ENCODE measurements at regions not wholly inside any gene's neighbourhood (a gene's known extent, or its start where the extent isn't known, plus 50 kb on each side); places are given as distances from the start of the nearest gene placed in this dataset.
"Not testable (repeated sequence)": the region's sequence is repeated elsewhere in the genome, so short reads cannot be mapped to it uniquely, and the experiment has no call there.

DNA sequence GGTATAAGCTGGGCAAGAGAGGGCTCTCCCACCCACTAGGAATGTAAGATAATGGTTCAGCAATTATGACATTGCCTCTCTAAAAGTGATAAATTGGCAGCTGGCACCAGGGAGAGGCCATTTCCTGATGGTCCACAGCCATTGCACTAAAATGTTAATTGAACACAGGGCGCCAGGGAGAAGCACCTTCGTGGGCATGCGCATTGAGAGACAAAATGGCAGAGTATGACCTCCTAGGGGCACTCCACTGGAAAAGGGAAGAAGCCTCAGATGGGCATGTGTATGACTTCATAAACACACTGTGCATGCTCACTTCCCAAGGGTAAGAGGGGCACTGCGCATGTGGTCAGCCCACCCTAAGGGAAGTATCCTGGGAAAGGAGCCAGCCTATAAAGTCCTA, 419.2 kb downstream of the AGTPBP1 start:
- no peak for DNase-seq

DNA sequence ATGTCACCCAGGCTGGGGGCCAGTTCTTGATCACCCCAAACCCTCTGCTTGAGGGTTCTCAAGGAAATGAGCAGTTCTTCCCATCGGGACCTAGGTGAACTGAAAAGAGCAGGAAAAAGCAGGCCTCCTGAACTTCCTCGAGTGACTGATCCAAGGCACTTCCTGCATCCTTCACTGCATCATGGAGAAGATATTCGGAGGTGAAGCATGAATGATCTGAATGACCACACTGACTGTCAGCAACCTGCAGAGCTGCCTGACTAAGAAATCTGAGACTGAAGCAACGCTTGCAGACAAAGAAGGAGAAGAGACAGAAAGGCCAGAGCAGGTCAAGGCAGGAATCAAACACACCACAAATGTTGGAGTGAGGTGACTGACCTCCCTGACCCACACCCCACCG, 420.2 kb downstream of the AGTPBP1 start:
- no peak for DNase-seq

GRCh38 chr9:85319936-85320656, 421.7 kb downstream of the AGTPBP1 start:
- no peak for DNase-seq

DNA sequence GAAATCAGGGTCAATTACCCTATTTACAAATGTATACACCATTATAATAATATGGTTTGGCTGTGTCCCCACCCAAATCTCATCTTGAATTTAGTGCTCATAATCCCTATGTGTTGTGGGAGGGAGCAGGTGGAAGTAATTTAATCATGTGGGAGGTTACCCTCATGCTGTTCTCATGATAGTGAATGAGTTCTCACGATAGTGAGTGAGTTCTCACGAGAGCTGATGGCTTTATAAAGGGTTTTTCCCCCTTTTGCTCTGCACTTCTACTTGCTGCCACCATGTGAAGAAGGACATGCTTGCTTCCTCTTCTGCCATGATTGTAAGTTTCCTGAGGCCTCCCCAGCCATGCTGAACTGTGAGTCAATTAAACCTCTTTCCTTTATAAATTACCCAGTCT, 426.2 kb downstream of the AGTPBP1 start:
- not testable (repeated sequence) for DNase-seq

DNA sequence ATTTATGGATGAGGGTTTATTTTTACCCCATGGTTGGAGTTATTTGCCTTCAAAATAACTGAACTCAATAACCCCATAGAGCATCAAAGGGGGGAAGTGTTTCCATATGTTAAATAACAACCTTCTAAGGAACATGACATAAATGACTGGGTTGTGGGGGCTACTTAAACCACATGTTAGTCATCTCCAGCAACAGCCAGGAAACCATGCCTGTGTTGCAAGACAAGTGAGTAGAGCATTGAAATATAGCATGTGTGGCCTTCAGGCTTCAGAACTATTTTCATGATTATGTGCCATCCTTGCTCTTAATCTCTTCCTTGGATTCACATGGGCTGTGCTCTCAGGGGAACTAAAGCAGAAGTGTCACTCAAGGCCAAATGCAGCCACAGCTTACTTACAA, 431.2 kb downstream of the AGTPBP1 start:
- DNase-seq, result no peak

DNA sequence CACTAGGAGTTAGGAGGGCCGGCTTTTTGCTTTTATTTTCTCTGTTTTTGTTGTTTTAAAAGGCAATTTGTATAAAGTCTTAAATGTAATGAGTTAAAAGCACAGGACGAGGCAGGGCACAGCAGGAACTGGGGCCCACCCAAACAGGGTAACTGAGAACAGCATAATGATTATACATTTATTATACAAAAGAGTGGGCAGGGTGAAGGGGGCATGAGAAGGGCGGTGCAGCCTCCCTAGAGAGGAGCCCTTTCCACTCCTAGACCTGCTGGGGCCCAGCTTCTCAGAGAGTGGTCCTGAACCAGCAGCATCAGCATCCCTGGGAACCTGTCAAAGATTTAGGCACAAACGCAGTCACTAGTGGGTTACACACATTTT, 438.0 kb downstream of the AGTPBP1 start:
- no peak for DNase-seq

DNA sequence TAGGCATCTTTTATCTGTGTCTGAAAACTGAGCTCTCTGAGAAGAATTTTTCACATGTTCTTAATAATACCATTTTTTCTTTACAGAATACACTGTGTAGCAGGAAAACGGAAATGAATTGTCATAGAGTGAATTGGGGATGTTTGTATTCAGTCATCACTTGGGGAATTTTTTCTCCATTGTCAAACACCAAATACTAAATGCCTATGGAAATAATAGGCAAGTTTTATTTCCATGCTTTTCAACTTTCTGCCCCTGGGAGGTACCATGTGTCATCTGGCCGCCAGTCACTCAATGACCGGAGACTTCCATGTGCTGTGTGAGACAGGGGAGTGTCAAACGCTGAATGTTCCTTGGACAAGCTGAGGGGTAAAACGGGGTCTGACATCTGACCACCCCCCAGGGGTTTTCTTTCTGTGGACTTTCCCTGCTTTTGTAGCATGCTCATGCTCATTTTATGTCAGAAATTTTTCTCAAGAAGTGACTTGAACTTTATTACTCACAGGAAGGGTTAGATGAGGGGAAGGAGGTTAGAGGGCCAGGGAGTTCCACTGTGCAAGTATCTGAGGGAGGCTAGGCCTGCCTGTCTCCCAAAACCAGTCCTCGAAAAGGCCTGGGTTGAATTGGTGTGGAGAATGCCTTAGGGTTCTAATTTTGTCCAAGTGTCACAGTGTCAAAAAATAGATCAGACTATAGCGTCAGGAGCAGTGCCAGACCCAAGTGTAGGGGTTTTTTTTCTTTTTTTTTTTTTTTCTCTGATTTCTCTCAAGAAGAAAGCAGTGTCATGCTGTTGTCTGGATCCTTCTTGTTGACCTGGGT, 438.6 kb downstream of the AGTPBP1 start:
- no peak for DNase-seq

- no peak for DNase-seq
These were observed 443.3 kb downstream of the AGTPBP1 start for GRCh38 chr9:85298499-85298898.

DNA sequence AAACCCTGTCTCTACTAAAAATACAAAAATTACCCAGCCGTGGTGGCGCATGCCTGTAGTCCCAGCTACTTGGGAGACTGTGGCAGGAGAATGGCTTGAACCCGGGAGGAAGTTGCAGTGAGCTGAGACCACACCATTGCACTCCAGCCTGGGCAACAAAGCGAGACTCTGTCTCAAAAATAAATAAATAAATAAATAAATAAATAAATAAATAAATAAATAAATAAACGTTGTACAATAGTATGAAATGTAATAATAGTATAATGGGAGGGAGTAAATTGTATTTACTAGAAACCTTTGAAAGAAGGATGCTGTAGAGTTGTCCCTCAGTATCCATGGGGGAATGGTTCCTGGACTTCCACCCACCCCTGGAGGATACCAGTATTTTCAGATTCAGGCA, 446.5 kb downstream of the AGTPBP1 start:
- DNase-seq, result not testable (repeated sequence)

- DNase-seq, result no peak
These were observed 449.5 kb downstream of the AGTPBP1 start for GRCh38 chr9:85292261-85292660.

DNA sequence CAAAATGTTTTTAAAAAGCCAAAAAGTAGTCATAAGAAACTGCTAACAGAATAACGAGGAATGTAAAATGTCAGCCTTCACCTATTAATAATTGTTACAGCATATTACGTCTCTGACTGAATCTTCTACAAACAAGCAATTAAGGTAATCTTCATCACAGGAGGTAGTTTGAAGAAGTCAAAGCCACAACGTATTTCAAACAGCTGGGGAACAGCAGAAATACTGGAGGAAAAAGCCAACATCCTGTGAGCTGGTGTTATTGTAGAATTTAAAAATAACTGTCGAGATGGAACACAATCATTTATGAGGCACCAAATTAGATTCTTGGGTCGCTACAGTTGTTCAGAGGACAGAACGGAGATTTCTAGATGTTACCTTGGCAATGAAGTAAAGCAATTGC, 450.5 kb downstream of the AGTPBP1 start:
- DNase-seq, result no peak

- no peak for DNase-seq
These were observed 451.7 kb downstream of the AGTPBP1 start for GRCh38 chr9:85290019-85290418.

DNA sequence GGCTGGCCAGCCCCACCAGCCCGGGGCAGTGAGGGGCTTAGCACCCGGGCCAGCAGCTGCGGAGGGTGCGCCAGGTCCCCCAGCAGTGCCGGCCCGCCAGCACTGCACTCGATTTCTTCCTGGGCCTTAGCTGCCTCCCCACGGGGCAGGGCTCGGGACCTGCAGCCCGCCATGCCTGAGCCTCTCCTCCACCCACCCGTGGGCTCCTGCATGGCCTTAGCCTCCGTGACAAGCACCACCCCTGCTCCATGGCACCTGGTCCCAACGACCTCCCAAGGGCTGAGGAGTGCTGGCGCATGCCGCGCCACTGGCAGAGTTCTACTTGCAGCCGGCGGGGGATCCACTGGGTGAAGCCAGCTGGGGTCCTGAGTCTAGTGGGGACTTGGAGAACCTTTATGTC, 452.6 kb downstream of the AGTPBP1 start:
- no peak for DNase-seq

- DNase-seq, result no peak
These were observed 458.3 kb downstream of the AGTPBP1 start for GRCh38 chr9:85283421-85283820.

- DNase-seq, result no peak
These were observed 463.0 kb downstream of the AGTPBP1 start for GRCh38 chr9:85278769-85279168.

GRCh38 chr9:85276741-85277140, 465.0 kb downstream of the AGTPBP1 start:
- no peak for DNase-seq

GRCh38 chr9:85269811-85270210, 471.9 kb downstream of the AGTPBP1 start:
- no peak for DNase-seq

GRCh38 chr9:85268131-85268530, 473.6 kb downstream of the AGTPBP1 start:
- no peak for DNase-seq

DNA sequence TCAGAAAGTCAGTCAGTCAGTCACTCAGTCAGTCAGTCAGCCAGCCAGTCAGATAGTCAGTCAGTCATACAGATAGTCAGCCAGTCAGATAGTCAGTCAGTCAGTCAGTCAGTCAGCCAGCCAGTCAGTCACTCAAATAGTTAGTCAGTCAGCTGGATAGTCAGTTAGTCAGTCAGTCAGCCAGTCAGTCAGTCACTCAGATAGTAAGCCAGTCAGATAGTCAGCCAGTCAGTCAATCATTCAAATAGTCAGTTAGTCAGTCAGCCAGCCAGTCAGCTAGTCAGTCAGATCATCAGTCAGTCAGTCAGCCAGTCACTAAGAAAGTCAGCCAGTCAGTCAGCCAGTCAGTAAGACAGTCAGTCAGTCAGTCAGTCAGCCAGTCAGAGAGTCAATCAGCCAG, 477.1 kb downstream of the AGTPBP1 start:
- no peak for DNase-seq

GRCh38 chr9:85263288-85263687, 478.5 kb downstream of the AGTPBP1 start:
- DNase-seq, result no peak

DNA sequence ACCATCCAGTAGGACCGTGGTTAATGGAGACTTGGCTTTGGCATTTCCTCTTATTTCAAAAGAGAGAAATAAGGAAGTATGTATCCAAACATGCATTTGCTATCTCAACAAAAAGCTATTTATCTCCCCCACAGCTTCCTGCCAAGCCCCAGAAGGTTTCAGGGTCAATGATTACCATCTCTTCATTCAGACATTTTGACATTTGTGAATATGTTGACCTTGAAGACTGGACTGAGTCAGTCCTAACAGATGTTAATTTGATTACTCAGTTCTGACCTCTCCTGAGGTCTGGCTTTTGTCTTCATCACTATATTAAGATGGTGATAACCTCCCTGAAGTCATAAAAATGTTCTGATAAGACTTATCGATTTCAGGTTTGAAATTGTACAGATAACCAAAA, 479.4 kb downstream of the AGTPBP1 start:
- DNase-seq, result no peak

- DNase-seq, result no peak
These were observed 481.4 kb downstream of the AGTPBP1 start for GRCh38 chr9:85260275-85260845.

GRCh38 chr9:85258823-85259370, 482.9 kb downstream of the AGTPBP1 start:
- DNase-seq, result no peak

- DNase-seq, result no peak
These were observed 483.5 kb downstream of the AGTPBP1 start for GRCh38 chr9:85258236-85258635.
